ENCODE measurements at regions not wholly inside any gene's neighbourhood (a gene's known extent, or its start where the extent isn't known, plus 50 kb on each side); places are given as distances from the start of the nearest gene placed in this dataset.

- DNase-seq (ENCODE audit: low read depth in 2 of 2, low spot score in 1 of 2), result no peak
Observed at GRCh38 chr1:234886081-234886984, 242.3 kb downstream of the TOMM20 start.

- DNase-seq (ENCODE audit: low read depth in 2 of 2, low spot score in 1 of 2), result no peak
Observed at GRCh38 chr1:234885601-234886000, 243.0 kb downstream of the TOMM20 start.

GRCh38 chr1:234884701-234885100 is 243.9 kb downstream of the TOMM20 start:
- DNase-seq (ENCODE audit: low read depth in 2 of 2, low spot score in 1 of 2), result no peak

- DNase-seq (ENCODE audit: low read depth in 2 of 2, low spot score in 1 of 2), result no peak
Observed at GRCh38 chr1:234884006-234884405, 244.6 kb downstream of the TOMM20 start.

GRCh38 chr1:234882898-234883297 is 245.7 kb downstream of the TOMM20 start:
- no peak for DNase-seq (ENCODE audit: low read depth in 2 of 2, low spot score in 1 of 2)

- DNase-seq (ENCODE audit: low read depth in 2 of 2, low spot score in 1 of 2), result no peak
Observed at GRCh38 chr1:234881893-234882771, 246.5 kb downstream of the TOMM20 start.

- DNase-seq (ENCODE audit: low read depth in 2 of 2, low spot score in 1 of 2), result no peak
Observed at GRCh38 chr1:234879147-234880080, 249.2 kb downstream of the TOMM20 start.

GRCh38 chr1:234878288-234878687 is 250.3 kb downstream of the TOMM20 start:
- DNase-seq (ENCODE audit: low read depth in 2 of 2, low spot score in 1 of 2), result no peak

- DNase-seq (ENCODE audit: low read depth in 2 of 2, low spot score in 1 of 2), result no peak
Observed at GRCh38 chr1:234877761-234878160, 250.9 kb downstream of the TOMM20 start.

- no peak for DNase-seq (ENCODE audit: low read depth in 2 of 2, low spot score in 1 of 2)
Observed at GRCh38 chr1:234875953-234876855, 252.4 kb downstream of the TOMM20 start.

- no peak for DNase-seq (ENCODE audit: low read depth in 2 of 2, low spot score in 1 of 2)
Observed at GRCh38 chr1:234875328-234875952, 253.2 kb downstream of the TOMM20 start.

GRCh38 chr1:234874291-234875288 is 254.0 kb downstream of the TOMM20 start:
- no peak for DNase-seq (ENCODE audit: low read depth in 2 of 2, low spot score in 1 of 2)

- DNase-seq (ENCODE audit: low read depth in 2 of 2, low spot score in 1 of 2), result no peak
Observed at GRCh38 chr1:234871710-234872271, 256.8 kb downstream of the TOMM20 start.

- DNase-seq (ENCODE audit: low read depth in 2 of 2, low spot score in 1 of 2), result no peak
Observed at GRCh38 chr1:234871039-234871709, 257.5 kb downstream of the TOMM20 start.

GRCh38 chr1:234870020-234870981 is 258.3 kb downstream of the TOMM20 start:
- DNase-seq (ENCODE audit: low read depth in 2 of 2, low spot score in 1 of 2), result no peak

Measured in stimulated activated CD8-positive, alpha-beta memory T cell treated with anti-CD3 and anti-CD28 coated beads, Interleukin-4, amount 100 ng/mL, for 4 hours (primary cell).